K562 (cell line): ENCODE measurements at regions not wholly inside any gene's neighbourhood (a gene's known extent, or its start where the extent isn't known, plus 50 kb on each side); places are given as distances from the start of the nearest gene placed in this dataset.

ENCODE experiments used
- ATAC-seq: fragments of 200-7000 bp; cut with Tn5 transposase; 3 replicates; pipeline ENCODE4 v1.9.1; 2020; ENCODE audit warnings: moderate library complexity
- BruUV-seq: library from RNA; stranded (reverse); fragments of 400-500 nt; replicated peaks from 2 replicates; lab custom pipeline; 2021; lab: Mats Ljungman, UMichigan
- CTCF ChIA-PET: fragments of 300-600 bp; formaldehyde crosslinking; extraction: SDS; loops from one replicate; lab custom pipeline; 2021; ENCODE audit warnings: low intra/inter-chr PET ratio; lab: Yijun Ruan, JAX
- POLR2A ChIA-PET: fragments of 300-600, 350-650 bp; sonication (Branson Sonifier 250); formaldehyde crosslinking; extraction: SDS; loops from one replicate; lab custom pipeline; 2021; ENCODE audit warnings: antibody characterized with exemption, inconsistent platforms; lab: Yijun Ruan, JAX
- DNase-seq, 4 experiments: peaks; one replicate each; pipeline versions ENCODE4 v3.0.0 to v3.0.0-alpha.2; 2011 to 2018; ENCODE audit warnings: low spot score in 3 of 4, mixed read lengths in 3 of 4; ENCODE audit errors: extremely low read depth in 1 of 4
- FAIRE-seq: peaks from 2 replicates; lab custom pipeline; 2011; peaks lifted over from hg19 to GRCh38; lab: Jason Lieb, UNC
- H2AFZ ChIP-seq: 2 replicates; pipeline ENCODE4 v1.6.0; 2011; ENCODE audit warnings: low read depth, low read length, control low read depth, inconsistent platforms
- H3K27ac ChIP-seq: fragments of 200-600 bp; 3 replicates; pipeline ENCODE4 v1.8.0; 2011; ENCODE audit warnings: low read depth, mild to moderate bottlenecking, control low read depth, inconsistent platforms, low read length, moderate library complexity, mixed read lengths; ENCODE audit errors: extremely low read depth
- H3K27me3 ChIP-seq, 2 experiments: fragments of 300-600 bp in 1 of 2; 2 replicates in 1 of 2; 3 replicates in 1 of 2; pipeline versions ENCODE4 v1.6.0 to v1.8.0; 2011; ENCODE audit warnings: inconsistent platforms in 2 of 2, low read length in 2 of 2, mild to moderate bottlenecking in 1 of 2, mixed read lengths in 1 of 2, moderate library complexity in 1 of 2; ENCODE audit not compliant: control insufficient read depth in 2 of 2, insufficient read depth in 2 of 2
- H3K36me3 ChIP-seq: fragments of 300-600 bp; 3 replicates; pipeline ENCODE4 v1.8.0; 2011; ENCODE audit warnings: mild to moderate bottlenecking, low read length, inconsistent platforms; ENCODE audit not compliant: control insufficient read depth, insufficient read depth
- H3K4me1 ChIP-seq, 2 experiments: fragments of 200-600 bp in 1 of 2; replicated peaks in 1 of 2; 2 replicates in 1 of 2; 3 replicates in 1 of 2; pipeline versions ENCODE4 v1.5.1 to v1.8.0; 2011; ENCODE audit warnings: inconsistent platforms in 2 of 2, low read length in 2 of 2, mild to moderate bottlenecking in 1 of 2, mixed read lengths in 1 of 2, moderate library complexity in 1 of 2; ENCODE audit not compliant: control insufficient read depth in 2 of 2, insufficient read depth in 2 of 2
- H3K4me2 ChIP-seq: 2 replicates; pipeline ENCODE4 v1.6.1; 2011; ENCODE audit warnings: low read length, control low read depth, inconsistent platforms, mixed read lengths; ENCODE audit not compliant: insufficient read depth
- H3K4me3 ChIP-seq: fragments of 200-600 bp; sonication (generic), shearing (Covaris generic); 2 replicates; pipeline ENCODE4 v1.5.1; 2016; ENCODE audit warnings: control low read depth, inconsistent platforms
- H3K79me2 ChIP-seq: fragments of 200-600 bp; 3 replicates; pipeline ENCODE4 v1.8.0; 2011; ENCODE audit warnings: low read length, inconsistent platforms; ENCODE audit not compliant: control insufficient read depth, insufficient read depth
- H3K9ac ChIP-seq, 2 experiments: 2 replicates each; pipeline versions ENCODE4 v1.6.0 to v1.6.1; 2011; ENCODE audit warnings: low read depth in 2 of 2, low read length in 2 of 2, control low read depth in 1 of 2, inconsistent platforms in 1 of 2, mild to moderate bottlenecking in 1 of 2, mixed read lengths in 1 of 2; ENCODE audit not compliant: insufficient read depth in 1 of 2
- H3K9me1 ChIP-seq: one replicate; pipeline ENCODE4 v1.6.0; 2011; ENCODE audit warnings: inconsistent platforms, mild to moderate bottlenecking, low read length, moderate library complexity; ENCODE audit not compliant: control insufficient read depth, insufficient read depth
- H3K9me3 ChIP-seq: replicated peaks from 2 replicates; pipeline ENCODE4 v1.5.1; 2011; ENCODE audit warnings: low read depth, low read length, inconsistent platforms; ENCODE audit not compliant: control insufficient read depth, insufficient read depth
- H4K20me1 ChIP-seq: replicated peaks from 2 replicates; pipeline ENCODE4 v1.6.1; 2011; ENCODE audit warnings: low read length, inconsistent platforms, mixed read lengths; ENCODE audit not compliant: control insufficient read depth, insufficient read depth
- CC2D1A ChIP-seq: fragments of 450-650 bp; IDR thresholded peaks from 2 replicates; pipeline ENCODE4 v1.6.1; 2017; ENCODE audit warnings: mild to moderate bottlenecking
- CEBPB ChIP-seq: fragments of 450-650 bp; IDR thresholded peaks from 2 replicates; pipeline ENCODE4 v1.6.1; 2016; ENCODE audit warnings: missing genetic modification characterization, missing compliant biosample characterization
- FOXP4 ChIP-seq: sonication (generic); formaldehyde crosslinking; IDR thresholded peaks from 2 replicates; pipeline ENCODE4 v1.8.0; 2022; ENCODE audit warnings: mild to moderate bottlenecking, missing genetic modification reagents, borderline replicate concordance
- KDM2B ChIP-seq: fragments of 250-450 bp; sonication (Bioruptor Pico); IDR thresholded peaks from 2 replicates; pipeline ENCODE4 v1.8.0; 2021; ENCODE audit warnings: mild to moderate bottlenecking, moderate library complexity
- MCM5 ChIP-seq: fragments of 450-650 bp; IDR thresholded peaks from 2 replicates; pipeline ENCODE4 v1.6.1; 2016; ENCODE audit warnings: low read depth
- PURB ChIP-seq: sonication (generic); formaldehyde crosslinking; IDR thresholded peaks from 2 replicates; pipeline ENCODE4 v1.9.0; 2021; ENCODE audit warnings: low read depth, mild to moderate bottlenecking, missing genetic modification reagents
- RB1 ChIP-seq: fragments of 450-650 bp; IDR thresholded peaks from 2 replicates; pipeline ENCODE4 v1.6.1; 2017; ENCODE audit warnings: low read depth, mild to moderate bottlenecking
- ZNF668 ChIP-seq: fragments of 250-450 bp; sonication (Bioruptor Pico); IDR thresholded peaks from 2 replicates; pipeline ENCODE4 v1.8.0; 2022; ENCODE audit warnings: mild to moderate bottlenecking, inconsistent platforms
- WGBS: fragments of 100-300 bp; shearing (Covaris generic); methylation state at CpG from one replicate; pipeline ENCODE4 v1.1.6; 2016; ENCODE audit warnings: low coverage, mixed read lengths; ENCODE audit not compliant: insufficient coverage; ENCODE audit errors: missing lambda C conversion rate; 5-methylcytosine and 5-hydroxymethylcytosine counted together
- in situ Hi-C: fragments of 300-500 bp; cut with MboI; formaldehyde crosslinking; loops from 4 replicates; pipeline ENCODE4 v1.15.0; 2018; ENCODE audit warnings: inconsistent platforms, mixed read lengths
- intact Hi-C: fragments of 100-400 bp; cut with micrococcal nuclease; formaldehyde crosslinking; loops from 2 replicates; pipeline ENCODE4 v1.14.2; 2022

- 5% methylated on average over 2 of the region's 2 CpGs for WGBS
- Histone ChIP-seq H2AFZ (no peak overlapping the region), H3K27ac (no peak overlapping the region), H3K4me3 (no peak overlapping the region), H3K36me3 (no peaks in the 10 kb centered on the region), H3K27me3 (no peaks in the 10 kb centered on the region), H3K79me2 (no peaks in the 10 kb centered on the region), H3K4me2 (no peak overlapping the region), H3K4me1 (no peaks in the 10 kb centered on the region), H3K9me3 (no peaks in the 10 kb centered on the region), H3K9me1 (no peaks in the 10 kb centered on the region), H3K9ac (no peak overlapping the region), H4K20me1 (no peaks in the 10 kb centered on the region)
- ChIA-PET CTCF (no interaction called here), POLR2A (no interaction called here)
- no TSS peak for BruUV-seq
- DNase-seq (no peak), FAIRE-seq (no peak), ATAC-seq (no peak)
- in situ Hi-C loops: no loop called here
- no peak for TF ChIP-seq KDM2B
- TF ChIP-seq PURB (CRISPR knock-in tag): no peak
- TF ChIP-seq MCM5: no peak
- no peak for TF ChIP-seq CEBPB
- no peak for TF ChIP-seq CC2D1A
- TF ChIP-seq ZNF668 (CRISPR knock-in tag): no peak
- no peak for TF ChIP-seq FOXP4 (CRISPR knock-in tag)
- TF ChIP-seq RB1: no peak
- intact Hi-C loops: no loop called here
These were observed 167.8 kb upstream of the PPP3CA start for GRCh38 chr4:101515099-101515498.
